GM12878 (cell line): ENCODE measurements at regions not wholly inside any gene's neighbourhood (a gene's known extent, or its start where the extent isn't known, plus 50 kb on each side); places are given as distances from the start of the nearest gene placed in this dataset.

Experiments used
- BCL3 ChIP-seq: IDR thresholded peaks from 2 replicates; pipeline ENCODE4 v1.6.1; 2011; ENCODE audit warnings: borderline replicate concordance, low read depth, mild to moderate bottlenecking, moderate library complexity, low read length; ENCODE audit not compliant: insufficient read depth, poor library complexity, severe bottlenecking
- CBX5 ChIP-seq: sonication (generic); IDR thresholded peaks from 2 replicates; pipeline ENCODE4 v1.6.1; 2016; ENCODE audit warnings: low read depth, moderate library complexity, mild to moderate bottlenecking, inconsistent platforms
- IRF5 ChIP-seq: fragments of 450-650 bp; IDR thresholded peaks from 2 replicates; pipeline ENCODE4 v1.6.1; 2017; ENCODE audit warnings: borderline replicate concordance
- NFIC ChIP-seq: IDR thresholded peaks from 2 replicates; pipeline ENCODE4 v1.6.1; 2012; ENCODE audit warnings: low read depth, mild to moderate bottlenecking, inconsistent platforms, low read length, moderate library complexity
- PBX3 ChIP-seq: IDR thresholded peaks from 2 replicates; pipeline ENCODE4 v1.6.1; 2011; ENCODE audit warnings: mild to moderate bottlenecking, low read depth, low read length, moderate library complexity; ENCODE audit not compliant: insufficient replicate concordance
- PRDM15 ChIP-seq: fragments of 450-650 bp; formaldehyde crosslinking; IDR thresholded peaks from 2 replicates; pipeline ENCODE4 v1.4.0; 2020; ENCODE audit warnings: mild to moderate bottlenecking, moderate library complexity
- SREBF1 ChIP-seq: IDR thresholded peaks from 2 replicates; pipeline ENCODE4 v1.6.1; 2012; ENCODE audit warnings: mild to moderate bottlenecking, low read length
- TARDBP ChIP-seq: IDR thresholded peaks from 2 replicates; pipeline ENCODE4 v1.6.1; 2016; ENCODE audit warnings: borderline replicate concordance
- TCF3 ChIP-seq: IDR thresholded peaks from 2 replicates; pipeline ENCODE4 v1.6.1; 2012; ENCODE audit warnings: low read depth, mild to moderate bottlenecking, low read length, borderline replicate concordance; ENCODE audit not compliant: insufficient read depth
- TF ChIP-seq, protein P1 (sequence below): fragments of 450-650 bp; IDR thresholded peaks from 2 replicates; pipeline ENCODE4 v1.6.1; 2017; ENCODE audit warnings: mild to moderate bottlenecking, moderate library complexity
- TF ChIP-seq, protein P2 (sequence below), 3 experiments: IDR thresholded peaks in 2 of 3; conservative IDR thresholded peaks in 1 of 3; 2 replicates each; pipeline ENCODE4 v1.5.1; 2011; ENCODE audit warnings: low read depth in 3 of 3, low read length in 3 of 3, mild to moderate bottlenecking in 3 of 3, control low read depth in 2 of 3, moderate library complexity in 2 of 3, inconsistent platforms in 1 of 3, mixed read lengths in 1 of 3; ENCODE audit not compliant: control insufficient read depth in 2 of 3, insufficient read depth in 1 of 3; ENCODE audit errors: extremely low read depth in 1 of 3

- TF ChIP-seq, protein P1, sequence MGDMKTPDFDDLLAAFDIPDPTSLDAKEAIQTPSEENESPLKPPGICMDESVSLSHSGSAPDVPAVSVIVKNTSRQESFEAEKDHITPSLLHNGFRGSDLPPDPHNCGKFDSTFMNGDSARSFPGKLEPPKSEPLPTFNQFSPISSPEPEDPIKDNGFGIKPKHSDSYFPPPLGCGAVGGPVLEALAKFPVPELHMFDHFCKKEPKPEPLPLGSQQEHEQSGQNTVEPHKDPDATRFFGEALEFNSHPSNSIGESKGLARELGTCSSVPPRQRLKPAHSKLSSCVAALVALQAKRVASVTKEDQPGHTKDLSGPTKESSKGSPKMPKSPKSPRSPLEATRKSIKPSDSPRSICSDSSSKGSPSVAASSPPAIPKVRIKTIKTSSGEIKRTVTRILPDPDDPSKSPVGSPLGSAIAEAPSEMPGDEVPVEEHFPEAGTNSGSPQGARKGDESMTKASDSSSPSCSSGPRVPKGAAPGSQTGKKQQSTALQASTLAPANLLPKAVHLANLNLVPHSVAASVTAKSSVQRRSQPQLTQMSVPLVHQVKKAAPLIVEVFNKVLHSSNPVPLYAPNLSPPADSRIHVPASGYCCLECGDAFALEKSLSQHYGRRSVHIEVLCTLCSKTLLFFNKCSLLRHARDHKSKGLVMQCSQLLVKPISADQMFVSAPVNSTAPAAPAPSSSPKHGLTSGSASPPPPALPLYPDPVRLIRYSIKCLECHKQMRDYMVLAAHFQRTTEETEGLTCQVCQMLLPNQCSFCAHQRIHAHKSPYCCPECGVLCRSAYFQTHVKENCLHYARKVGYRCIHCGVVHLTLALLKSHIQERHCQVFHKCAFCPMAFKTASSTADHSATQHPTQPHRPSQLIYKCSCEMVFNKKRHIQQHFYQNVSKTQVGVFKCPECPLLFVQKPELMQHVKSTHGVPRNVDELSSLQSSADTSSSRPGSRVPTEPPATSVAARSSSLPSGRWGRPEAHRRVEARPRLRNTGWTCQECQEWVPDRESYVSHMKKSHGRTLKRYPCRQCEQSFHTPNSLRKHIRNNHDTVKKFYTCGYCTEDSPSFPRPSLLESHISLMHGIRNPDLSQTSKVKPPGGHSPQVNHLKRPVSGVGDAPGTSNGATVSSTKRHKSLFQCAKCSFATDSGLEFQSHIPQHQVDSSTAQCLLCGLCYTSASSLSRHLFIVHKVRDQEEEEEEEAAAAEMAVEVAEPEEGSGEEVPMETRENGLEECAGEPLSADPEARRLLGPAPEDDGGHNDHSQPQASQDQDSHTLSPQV: 0 out of 2 replicates have a peak, but pooled peaks have one; percentile 47
- TF ChIP-seq PBX3 (peak; percentile 45), CBX5 (no peak), SREBF1 (no peak), PRDM15 (no peak), NFIC (no peak), IRF5 (no peak), TCF3 (0 out of 2 replicates have a peak, but pooled peaks have one; percentile 39), BCL3 (no peak), TARDBP (no peak)
- TF ChIP-seq, protein P2, sequence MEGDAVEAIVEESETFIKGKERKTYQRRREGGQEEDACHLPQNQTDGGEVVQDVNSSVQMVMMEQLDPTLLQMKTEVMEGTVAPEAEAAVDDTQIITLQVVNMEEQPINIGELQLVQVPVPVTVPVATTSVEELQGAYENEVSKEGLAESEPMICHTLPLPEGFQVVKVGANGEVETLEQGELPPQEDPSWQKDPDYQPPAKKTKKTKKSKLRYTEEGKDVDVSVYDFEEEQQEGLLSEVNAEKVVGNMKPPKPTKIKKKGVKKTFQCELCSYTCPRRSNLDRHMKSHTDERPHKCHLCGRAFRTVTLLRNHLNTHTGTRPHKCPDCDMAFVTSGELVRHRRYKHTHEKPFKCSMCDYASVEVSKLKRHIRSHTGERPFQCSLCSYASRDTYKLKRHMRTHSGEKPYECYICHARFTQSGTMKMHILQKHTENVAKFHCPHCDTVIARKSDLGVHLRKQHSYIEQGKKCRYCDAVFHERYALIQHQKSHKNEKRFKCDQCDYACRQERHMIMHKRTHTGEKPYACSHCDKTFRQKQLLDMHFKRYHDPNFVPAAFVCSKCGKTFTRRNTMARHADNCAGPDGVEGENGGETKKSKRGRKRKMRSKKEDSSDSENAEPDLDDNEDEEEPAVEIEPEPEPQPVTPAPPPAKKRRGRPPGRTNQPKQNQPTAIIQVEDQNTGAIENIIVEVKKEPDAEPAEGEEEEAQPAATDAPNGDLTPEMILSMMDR (IDR thresholded peaks at IDR 0.05 in 2 of 3, conservative IDR thresholded peaks at IDR 0.05 in 1 of 3; ENCODE audit: control insufficient read depth in 2 of 3, extremely low read depth in 1 of 3, insufficient read depth in 1 of 3, low read depth in 3 of 3, low read length in 3 of 3): peak; percentile 86 to 95 (median 94)
These were observed 139.8 kb downstream of the OR2B2 start (continued) for GRCh38 chr6:27772261-27773001.
